Activated naive CD4-positive, alpha-beta T cell treated with anti-CD3 and anti-CD28 coated beads for 36 hours (primary cell): ENCODE measurements at regions not wholly inside any gene's neighbourhood (a gene's known extent, or its start where the extent isn't known, plus 50 kb on each side); places are given as distances from the start of the nearest gene placed in this dataset.

Experiments
- CTCF ChIA-PET: fragments of 350-600 bp; sonication (Branson Sonifier 250); formaldehyde crosslinking; loops from one replicate; lab custom pipeline; 2021; ENCODE audit warnings: antibody characterized with exemption; lab: Charles Lee
- DNase-seq: peaks from one replicate; pipeline ENCODE4 v3.0.0-alpha.2; 2020
- H3K27ac Mint-ChIP-seq: one replicate; pipeline ENCODE4 v1.8.0; 2021; ENCODE audit warnings: mild to moderate bottlenecking, mixed read lengths
- H3K27me3 Mint-ChIP-seq: one replicate; pipeline ENCODE4 v1.8.0; 2021; ENCODE audit warnings: low read depth, mixed read lengths
- H3K36me3 Mint-ChIP-seq: one replicate; pipeline ENCODE4 v1.8.0; 2021; ENCODE audit warnings: low read depth, mixed read lengths
- H3K4me1 Mint-ChIP-seq: one replicate; pipeline ENCODE4 v1.8.0; 2021; ENCODE audit warnings: low read depth, mixed read lengths
- H3K4me3 Mint-ChIP-seq: one replicate; pipeline ENCODE4 v1.8.0; 2021; ENCODE audit warnings: mild to moderate bottlenecking, moderate library complexity, mixed read lengths
- H3K9me3 Mint-ChIP-seq: one replicate; pipeline ENCODE4 v1.8.0; 2021; ENCODE audit warnings: mixed read lengths
- intact Hi-C: fragments of 100-400 bp; cut with micrococcal nuclease; formaldehyde crosslinking; loops from one replicate; pipeline ENCODE4 v1.15.1; 2023

- no peak overlapping the region for H3K27ac Mint-ChIP-seq
- intact Hi-C loops, result no loop called here
- no peaks in the 10 kb centered on the region for H3K4me1 Mint-ChIP-seq
- CTCF ChIA-PET, result no interaction called here
- DNase-seq, result no peak
- H3K36me3 Mint-ChIP-seq, result no peaks in the 10 kb centered on the region
- peaks cover 3% of the 10 kb centered on the region for H3K27me3 Mint-ChIP-seq
- H3K4me3 Mint-ChIP-seq, result no peak overlapping the region
- peaks cover 4% of the 10 kb centered on the region for H3K9me3 Mint-ChIP-seq
These were observed 179.9 kb upstream of the PELI2 start for GRCh38 chr14:55938249-55938791.

GRCh38 chr14:55942076-55942654, 176.0 kb upstream of the PELI2 start:
- H3K9me3 Mint-ChIP-seq, result peaks cover 2% of the 10 kb centered on the region
- intact Hi-C loops, result no loop called here

GRCh38 chr14:55942826-55943225, 175.4 kb upstream of the PELI2 start:
- H3K27me3 Mint-ChIP-seq, result peaks cover 3% of the 10 kb centered on the region
- H3K9me3 Mint-ChIP-seq, result peaks cover 2% of the 10 kb centered on the region
- intact Hi-C loops, result no loop called here
- no peaks in the 10 kb centered on the region for H3K36me3 Mint-ChIP-seq
- CTCF ChIA-PET, result no interaction called here
- H3K4me1 Mint-ChIP-seq, result no peaks in the 10 kb centered on the region
- no peak overlapping the region for H3K4me3 Mint-ChIP-seq
- DNase-seq, result no peak
- H3K27ac Mint-ChIP-seq, result no peak overlapping the region

More at GRCh38 chr14:55942076-55942654, 176.0 kb upstream of the PELI2 start:
- no peaks in the 10 kb centered on the region for H3K36me3 Mint-ChIP-seq
- no peak for DNase-seq
- H3K27me3 Mint-ChIP-seq, result peaks cover 7% of the 10 kb centered on the region
- H3K4me1 Mint-ChIP-seq, result no peaks in the 10 kb centered on the region
- no peak overlapping the region for H3K4me3 Mint-ChIP-seq
- CTCF ChIA-PET, result interaction anchor here (0.6 kb wide), 1 partner anchor 58 kb away, joined by 4 read pairs; no protein-coding TSS in a partner anchor
- H3K27ac Mint-ChIP-seq, result no peak overlapping the region

- no peaks in the 10 kb centered on the region for H3K9me3 Mint-ChIP-seq
- no peak overlapping the region for H3K27ac Mint-ChIP-seq
- peaks cover 11% of the 10 kb centered on the region for H3K27me3 Mint-ChIP-seq
- intact Hi-C loops, result no loop called here
- no peaks in the 10 kb centered on the region for H3K36me3 Mint-ChIP-seq
- H3K4me1 Mint-ChIP-seq, result no peaks in the 10 kb centered on the region
- no peak for DNase-seq
- CTCF ChIA-PET, result no interaction called here
- H3K4me3 Mint-ChIP-seq, result no peak overlapping the region
These were observed 173.5 kb upstream of the PELI2 start for GRCh38 chr14:55944757-55945156.

- no peak overlapping the region for H3K4me3 Mint-ChIP-seq
- intact Hi-C loops, result no loop called here
These were observed 172.0 kb upstream of the PELI2 start for GRCh38 chr14:55946231-55946630.

GRCh38 chr14:55948399-55948798, 169.8 kb upstream of the PELI2 start:
- H3K4me1 Mint-ChIP-seq, result no peaks in the 10 kb centered on the region
- CTCF ChIA-PET, result no interaction called here
- H3K36me3 Mint-ChIP-seq, result no peaks in the 10 kb centered on the region
- H3K4me3 Mint-ChIP-seq, result no peak overlapping the region
- peaks cover 16% of the 10 kb centered on the region for H3K27me3 Mint-ChIP-seq
- H3K9me3 Mint-ChIP-seq, result no peaks in the 10 kb centered on the region
- DNase-seq, result no peak
- intact Hi-C loops, result no loop called here
- no peak overlapping the region for H3K27ac Mint-ChIP-seq

More at GRCh38 chr14:55946231-55946630, 172.0 kb upstream of the PELI2 start:
- no peak for DNase-seq
- Mint-ChIP-seq H3K27me3 (peaks cover 16% of the 10 kb centered on the region), H3K9me3 (no peaks in the 10 kb centered on the region), H3K27ac (no peak overlapping the region), H3K4me1 (no peaks in the 10 kb centered on the region), H3K36me3 (no peaks in the 10 kb centered on the region)
- CTCF ChIA-PET, result interaction anchor here (0.7 to 0.8 kb wide), 2 partner anchors 213 to 528 kb away, joined by 3 to 5 read pairs; no protein-coding TSS in a partner anchor

GRCh38 chr14:55949708-55950107, 168.5 kb upstream of the PELI2 start:
- intact Hi-C loops, result no loop called here
- Mint-ChIP-seq H3K4me3 (no peak overlapping the region), H3K27me3 (peaks cover 16% of the 10 kb centered on the region), H3K4me1 (no peaks in the 10 kb centered on the region), H3K9me3 (no peaks in the 10 kb centered on the region), H3K27ac (no peak overlapping the region), H3K36me3 (no peaks in the 10 kb centered on the region)
- CTCF ChIA-PET, result no interaction called here
- no peak for DNase-seq

- intact Hi-C loops, result no loop called here
- no peaks in the 10 kb centered on the region for H3K36me3 Mint-ChIP-seq
These were observed 168.1 kb upstream of the PELI2 start for GRCh38 chr14:55950135-55950534.

GRCh38 chr14:55951341-55952206, 166.6 kb upstream of the PELI2 start:
- Mint-ChIP-seq H3K36me3 (no peaks in the 10 kb centered on the region), H3K4me1 (no peaks in the 10 kb centered on the region), H3K9me3 (no peaks in the 10 kb centered on the region), H3K27ac (no peak overlapping the region), H3K27me3 (peaks cover 12% of the 10 kb centered on the region), H3K4me3 (no peak overlapping the region)
- intact Hi-C loops, result no loop called here
- CTCF ChIA-PET, result interaction anchor here (0.6 kb wide), 1 partner anchor 32 kb away, joined by 3 read pairs; no protein-coding TSS in a partner anchor
- no peak for DNase-seq

More at GRCh38 chr14:55950135-55950534, 168.1 kb upstream of the PELI2 start:
- Mint-ChIP-seq H3K9me3 (no peaks in the 10 kb centered on the region), H3K27me3 (peaks cover 16% of the 10 kb centered on the region), H3K27ac (no peak overlapping the region), H3K4me1 (no peaks in the 10 kb centered on the region), H3K4me3 (no peak overlapping the region)
- no peak for DNase-seq
- CTCF ChIA-PET, result no interaction called here

GRCh38 chr14:55954108-55954507, 164.1 kb upstream of the PELI2 start:
- Mint-ChIP-seq H3K4me3 (no peak overlapping the region), H3K9me3 (no peaks in the 10 kb centered on the region), H3K27ac (no peak overlapping the region), H3K4me1 (no peaks in the 10 kb centered on the region), H3K27me3 (peaks cover 11% of the 10 kb centered on the region), H3K36me3 (no peaks in the 10 kb centered on the region)
- DNase-seq, result no peak
- intact Hi-C loops, result no loop called here
- CTCF ChIA-PET, result interaction anchor here (1.2 kb wide), 1 partner anchor 222 kb away, joined by 3 read pairs; no protein-coding TSS in a partner anchor

- H3K27me3 Mint-ChIP-seq, result peaks cover 7% of the 10 kb centered on the region
- H3K27ac Mint-ChIP-seq, result no peak overlapping the region
- no peaks in the 10 kb centered on the region for H3K9me3 Mint-ChIP-seq
- no peaks in the 10 kb centered on the region for H3K4me1 Mint-ChIP-seq
- DNase-seq, result no peak
- intact Hi-C loops, result no loop called here
- CTCF ChIA-PET, result interaction anchor here (1.0 kb wide), 1 partner anchor 259 kb away, joined by 3 read pairs; no protein-coding TSS in a partner anchor
- no peaks in the 10 kb centered on the region for H3K36me3 Mint-ChIP-seq
- no peak overlapping the region for H3K4me3 Mint-ChIP-seq
These were observed 163.0 kb upstream of the PELI2 start for GRCh38 chr14:55955175-55955574.

- no peak for DNase-seq
- intact Hi-C loops, result no loop called here
- Mint-ChIP-seq H3K27ac (no peak overlapping the region), H3K9me3 (no peaks in the 10 kb centered on the region), H3K36me3 (no peaks in the 10 kb centered on the region), H3K4me1 (no peaks in the 10 kb centered on the region), H3K4me3 (no peak overlapping the region), H3K27me3 (peaks cover 5% of the 10 kb centered on the region)
- CTCF ChIA-PET, result no interaction called here
These were observed 160.3 kb upstream of the PELI2 start for GRCh38 chr14:55957950-55958349.
